ENCODE measurements at regions not wholly inside any gene's neighbourhood (a gene's known extent, or its start where the extent isn't known, plus 50 kb on each side); places are given as distances from the start of the nearest gene placed in this dataset.

- DNase-seq, result no peak
These were observed 501.3 kb upstream of the ARGLU1 start for GRCh38 chr13:107069108-107069776.

DNA sequence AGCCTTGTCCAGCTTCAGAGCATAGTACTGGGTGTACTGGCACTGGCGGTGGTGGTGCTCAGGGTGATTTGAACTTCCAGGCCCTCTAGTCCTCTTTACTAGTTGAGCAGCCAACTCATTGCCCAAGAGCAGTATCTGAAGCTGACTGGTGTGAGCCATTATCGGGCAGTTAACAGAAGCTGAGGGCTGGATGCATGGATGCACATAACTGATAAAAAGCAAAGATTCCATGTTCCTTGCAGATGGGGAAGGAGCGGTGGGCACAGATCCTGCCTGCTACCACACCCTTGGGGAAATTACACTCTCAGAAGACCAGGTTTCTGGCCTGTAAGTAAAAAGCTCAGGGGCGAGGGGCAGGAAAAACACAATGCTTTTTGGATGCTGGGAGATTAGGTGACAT lies 499.4 kb upstream of the ARGLU1 start:
- DNase-seq, result no peak

DNA sequence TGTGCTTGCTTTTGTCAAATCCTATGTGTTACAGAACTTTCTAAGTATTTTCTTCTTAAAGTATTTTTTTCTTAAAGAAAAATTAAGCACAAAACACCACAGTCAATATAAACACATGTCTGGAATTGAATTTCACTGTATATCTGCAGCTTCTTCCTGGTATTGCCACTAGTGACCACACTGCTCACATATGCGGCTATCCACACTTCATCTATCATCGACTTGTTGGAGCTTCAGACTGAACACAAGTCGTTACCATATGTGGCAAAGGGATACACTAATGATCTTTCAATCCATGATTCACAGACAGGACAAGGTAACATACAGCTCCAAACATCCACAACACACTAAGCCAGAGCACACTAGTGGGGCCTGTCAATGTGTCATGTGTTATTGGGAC lies 498.4 kb upstream of the ARGLU1 start:
- DNase-seq, result no peak

GRCh38 chr13:107065036-107065435 lies 497.1 kb upstream of the ARGLU1 start:
- no peak for DNase-seq

GRCh38 chr13:107057028-107057631 lies 489.2 kb upstream of the ARGLU1 start:
- no peak for DNase-seq

- no peak for DNase-seq
These were observed 475.4 kb upstream of the ARGLU1 start for GRCh38 chr13:107043021-107043956.

DNA sequence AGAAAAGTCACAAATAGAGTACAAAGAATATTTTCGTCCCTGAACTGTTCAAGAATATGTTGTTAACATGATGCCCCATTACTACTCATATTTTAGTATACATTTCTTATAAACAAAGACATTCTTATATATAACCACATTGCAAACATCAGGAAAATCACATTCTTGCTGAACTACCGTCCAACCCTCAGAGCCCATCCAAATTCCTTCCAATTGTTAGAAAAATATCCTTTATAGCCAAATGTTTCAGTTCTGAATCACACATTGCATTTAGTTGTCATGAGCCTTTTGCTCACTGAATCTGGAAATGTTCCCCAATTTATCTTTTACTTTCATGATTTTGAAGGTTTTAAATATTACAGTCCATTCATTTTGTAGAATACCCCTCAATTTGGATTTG lies 467.8 kb upstream of the ARGLU1 start:
- no peak for DNase-seq

GRCh38 chr13:107035186-107035585 lies 467.2 kb upstream of the ARGLU1 start:
- DNase-seq, result no peak

GRCh38 chr13:107034236-107034872 lies 466.4 kb upstream of the ARGLU1 start:
- no peak for DNase-seq

DNA sequence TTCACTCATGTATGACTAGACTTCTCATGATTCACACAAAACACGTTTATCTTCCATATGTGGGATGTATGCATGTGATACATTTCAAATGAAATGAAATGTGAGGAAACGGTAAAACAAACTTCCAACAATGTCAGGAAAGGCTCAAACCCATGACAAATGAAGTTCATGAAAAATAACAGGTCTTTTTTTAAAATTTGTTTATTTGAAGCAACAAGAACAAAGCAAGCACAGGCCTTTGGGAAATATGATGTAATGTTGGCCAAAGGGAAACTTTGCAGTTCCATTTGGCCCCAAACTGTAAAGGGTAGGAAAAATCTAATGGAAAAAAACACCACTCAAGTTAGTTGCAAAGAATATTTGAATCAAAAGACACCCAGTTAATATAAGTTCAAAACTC lies 463.8 kb upstream of the ARGLU1 start:
- DNase-seq, result no peak

DNA sequence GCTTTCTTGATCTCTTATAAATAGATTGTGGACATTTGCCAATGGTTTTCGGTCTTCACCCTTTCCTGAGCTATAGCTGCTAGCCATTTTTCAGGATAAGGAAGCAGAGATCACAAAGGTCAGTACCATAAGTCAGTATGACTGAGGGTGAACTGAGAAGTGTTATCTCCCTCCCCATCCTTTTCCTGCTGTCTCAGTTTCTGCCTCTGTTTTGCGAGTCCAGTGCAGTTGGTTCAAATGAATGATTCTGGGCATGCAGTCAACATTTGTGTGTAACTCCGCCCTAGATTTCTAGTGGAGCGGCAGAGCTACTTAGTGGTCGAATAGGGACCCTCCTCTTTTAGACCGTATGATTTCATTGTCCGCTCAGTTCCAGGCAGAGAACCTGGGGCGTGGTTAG lies 460.8 kb upstream of the ARGLU1 start:
- DNase-seq, result no peak

GRCh38 chr13:107025991-107026390 lies 458.1 kb upstream of the ARGLU1 start:
- DNase-seq, result no peak

DNA sequence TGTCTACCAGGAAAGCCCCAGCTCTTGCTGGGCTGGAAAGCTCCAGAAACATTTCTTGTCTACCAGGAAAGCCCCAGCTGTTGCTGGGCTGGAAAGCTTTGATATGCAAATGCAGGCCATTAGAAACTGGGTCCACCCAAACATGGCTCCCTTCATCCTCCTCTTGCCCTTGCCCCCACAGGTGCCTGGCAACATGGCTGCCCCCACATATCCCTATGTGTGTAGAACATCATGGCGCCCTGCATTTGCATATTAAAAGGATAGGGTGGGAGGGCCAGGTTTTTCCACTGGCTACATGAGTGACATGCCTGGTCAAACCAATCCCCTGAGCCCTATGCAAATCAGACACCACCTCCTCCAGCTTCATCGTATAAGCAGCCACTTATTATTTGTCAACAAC lies 455.4 kb upstream of the ARGLU1 start:
- DNase-seq, result no peak

- DNase-seq, result no peak
These were observed 452.5 kb upstream of the ARGLU1 start for GRCh38 chr13:107020393-107020792.

- no peak for DNase-seq
These were observed 450.3 kb upstream of the ARGLU1 start for GRCh38 chr13:107018285-107018684.

DNA sequence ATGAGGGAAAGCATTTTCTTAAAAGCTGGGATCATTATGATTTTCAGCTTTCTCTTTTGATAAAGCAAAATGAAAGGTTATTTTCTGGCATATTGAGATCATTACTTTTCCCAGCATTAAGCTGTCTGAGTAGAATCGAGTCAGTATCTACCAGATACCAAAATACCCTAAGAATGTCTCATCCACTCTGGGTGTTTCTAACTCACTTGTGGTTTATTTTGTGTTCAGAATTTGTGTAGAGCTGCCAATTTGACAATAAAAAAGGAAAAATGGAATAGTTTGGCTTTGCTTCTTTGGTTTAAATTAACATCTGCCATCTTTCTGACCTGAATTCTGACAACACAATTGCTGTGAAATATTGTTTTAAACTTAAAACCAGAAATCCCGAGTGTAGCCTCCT lies 438.7 kb upstream of the ARGLU1 start:
- DNase-seq, result no peak

GRCh38 chr13:107005577-107005976 lies 437.6 kb upstream of the ARGLU1 start:
- no peak for DNase-seq

DNA sequence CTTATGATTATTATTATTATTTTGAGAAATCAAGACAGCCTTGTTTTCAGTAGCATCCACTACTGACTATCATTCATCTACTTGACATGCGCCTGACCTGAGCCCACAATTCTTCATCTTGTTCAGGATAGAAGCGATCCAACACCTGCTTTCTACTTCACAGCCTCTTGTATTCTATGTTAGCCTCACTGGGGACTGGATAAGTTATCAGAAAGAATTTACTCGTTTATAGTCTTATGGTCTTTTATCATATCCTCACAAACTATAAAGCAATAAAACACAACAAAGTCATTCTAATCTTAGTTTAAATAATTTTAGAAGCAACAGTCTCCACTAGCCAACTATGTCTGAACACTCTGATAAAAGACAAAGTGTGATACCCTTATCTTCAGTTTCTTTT lies 436.0 kb upstream of the ARGLU1 start:
- no peak for DNase-seq

DNA sequence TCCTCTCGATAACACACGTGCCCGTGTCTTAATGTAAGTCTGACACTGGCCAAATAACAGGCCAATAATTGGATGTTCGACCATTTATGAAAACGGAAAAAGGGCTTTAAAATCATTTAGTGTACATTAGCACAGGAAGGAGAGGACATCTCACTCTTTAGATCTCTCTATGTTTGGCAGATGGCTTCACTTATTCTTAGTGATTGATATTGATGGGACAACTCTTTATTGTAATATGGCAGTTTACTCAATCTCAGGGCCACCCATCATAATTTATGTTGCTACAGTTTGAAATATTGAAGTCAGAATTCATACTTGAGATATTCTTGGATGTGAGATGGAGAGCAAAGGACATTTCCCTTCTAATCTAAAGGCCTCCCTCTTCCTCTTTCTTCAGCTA lies 430.7 kb upstream of the ARGLU1 start:
- no peak for DNase-seq

GRCh38 chr13:106997696-106998095 lies 429.8 kb upstream of the ARGLU1 start:
- no peak for DNase-seq

- DNase-seq, result no peak
These were observed 429.1 kb upstream of the ARGLU1 start for GRCh38 chr13:106996867-106997618.

DNA sequence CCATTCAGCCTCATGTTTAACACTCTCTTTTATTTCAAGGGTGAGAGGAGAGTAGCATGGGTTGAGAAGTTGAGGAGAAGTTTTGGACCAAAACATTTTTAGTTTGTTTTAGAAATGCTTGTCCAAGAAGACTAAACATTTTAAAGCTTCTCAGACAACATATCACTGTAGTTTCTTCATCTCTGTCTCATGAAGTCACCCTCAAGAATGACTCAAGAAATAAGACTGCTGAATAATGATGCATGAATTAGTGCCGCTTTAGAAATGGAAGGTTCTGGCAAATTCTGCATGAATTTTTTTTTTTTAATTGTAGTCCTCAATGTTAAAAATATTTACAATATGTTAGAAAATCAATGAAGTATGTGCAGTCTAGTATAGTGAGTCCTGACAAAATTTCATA lies 422.7 kb upstream of the ARGLU1 start:
- DNase-seq, result no peak

- no peak for DNase-seq
These were observed 421.9 kb upstream of the ARGLU1 start for GRCh38 chr13:106989876-106990275.
